K562 (cell line): ENCODE measurements at regions not wholly inside any gene's neighbourhood (a gene's known extent, or its start where the extent isn't known, plus 50 kb on each side); places are given as distances from the start of the nearest gene placed in this dataset.

Source experiments
- ARID3A ChIP-seq: IDR thresholded peaks from 2 replicates; pipeline ENCODE4 v1.6.1; 2012; ENCODE audit warnings: low read depth, low read length, improper control_type of control experiment, borderline replicate concordance
- ATF2 ChIP-seq: sonication (generic); formaldehyde crosslinking; IDR thresholded peaks from 2 replicates; pipeline ENCODE4 v1.8.1; 2022; ENCODE audit warnings: missing genetic modification reagents
- CREB1 ChIP-seq, 2 experiments: sonication (generic) in 1 of 2; formaldehyde crosslinking in 1 of 2; IDR thresholded peaks; 2 replicates each; pipeline versions ENCODE4 v1.6.1 to v1.8.0; 2012 to 2022; ENCODE audit warnings: inconsistent platforms in 1 of 2, mild to moderate bottlenecking in 1 of 2, missing genetic modification reagents in 1 of 2, moderate library complexity in 1 of 2
- CTCF ChIP-seq, 3 experiments: IDR thresholded peaks in 2 of 3; conservative IDR thresholded peaks in 1 of 3; 2 replicates each; pipeline ENCODE4 v1.5.1; 2011 to 2012; ENCODE audit warnings: low read length in 3 of 3, mild to moderate bottlenecking in 3 of 3, control low read depth in 2 of 3, improper control_type of control experiment in 1 of 3, inconsistent platforms in 1 of 3, low read depth in 1 of 3, mixed read lengths in 1 of 3, moderate library complexity in 1 of 3; ENCODE audit not compliant: insufficient read depth in 2 of 3
- EZH2 ChIP-seq: IDR thresholded peaks from 2 replicates; pipeline ENCODE4 v1.6.1; 2012; ENCODE audit warnings: low read depth, mild to moderate bottlenecking, inconsistent platforms, low read length, borderline replicate concordance
- FIP1L1 ChIP-seq: fragments of 200-400 bp; formaldehyde crosslinking; IDR thresholded peaks from 2 replicates; pipeline ENCODE4 v1.6.1; 2018; ENCODE audit warnings: mild to moderate bottlenecking, low read depth, low read length; ENCODE audit not compliant: poor library complexity, severe bottlenecking
- FOXK2 ChIP-seq, 2 experiments: fragments of 450-650 bp; IDR thresholded peaks in 1 of 2; conservative IDR thresholded peaks in 1 of 2; 2 replicates each; pipeline ENCODE4 v1.6.1; 2016; ENCODE audit warnings: low read depth in 2 of 2, mild to moderate bottlenecking in 1 of 2
- KHSRP ChIP-seq: fragments of 450-650 bp; IDR thresholded peaks from 2 replicates; pipeline ENCODE4 v1.6.1; 2017
- PHF20 ChIP-seq: fragments of 450-650 bp; IDR thresholded peaks from 2 replicates; pipeline ENCODE4 v1.6.1; 2018; ENCODE audit not compliant: partially characterized antibody
- POLR2AphosphoS5 ChIP-seq: IDR thresholded peaks from 2 replicates; pipeline ENCODE4 v1.6.1; 2011; ENCODE audit warnings: mild to moderate bottlenecking, low read depth, low read length, moderate library complexity; ENCODE audit not compliant: control insufficient read depth, insufficient read depth
- TAF1 ChIP-seq: IDR thresholded peaks from 2 replicates; pipeline ENCODE4 v1.6.1; 2011; ENCODE audit warnings: mild to moderate bottlenecking, low read length, moderate library complexity; ENCODE audit not compliant: insufficient read depth, control insufficient read depth, severe bottlenecking; ENCODE audit errors: extremely low read depth
- TCF15 ChIP-seq: fragments of 250-450 bp; sonication (Bioruptor Pico); IDR thresholded peaks from 2 replicates; pipeline ENCODE4 v1.8.0; 2022; ENCODE audit warnings: moderate library complexity, mild to moderate bottlenecking, inconsistent platforms
- TF ChIP-seq, protein P1 (sequence below), 2 experiments: IDR thresholded peaks; 2 replicates each; pipeline ENCODE4 v1.6.1; 2012; ENCODE audit warnings: improper control_type of control experiment in 2 of 2, low read depth in 2 of 2, low read length in 2 of 2, borderline replicate concordance in 1 of 2
- TF ChIP-seq, protein P2 (sequence below), 2 experiments: fragments of 450-650 bp; formaldehyde crosslinking in 1 of 2; IDR thresholded peaks; 2 replicates each; pipeline versions ENCODE4 v1.4.0 to v1.6.1; 2014 to 2020; ENCODE audit warnings: mild to moderate bottlenecking in 2 of 2, borderline replicate concordance in 1 of 2, low read depth in 1 of 2

GRCh38 chr2:111716905-111717775 is 166.9 kb downstream of the ANAPC1 start:
- TF ChIP-seq KHSRP, result no peak
- TF ChIP-seq, protein P1, sequence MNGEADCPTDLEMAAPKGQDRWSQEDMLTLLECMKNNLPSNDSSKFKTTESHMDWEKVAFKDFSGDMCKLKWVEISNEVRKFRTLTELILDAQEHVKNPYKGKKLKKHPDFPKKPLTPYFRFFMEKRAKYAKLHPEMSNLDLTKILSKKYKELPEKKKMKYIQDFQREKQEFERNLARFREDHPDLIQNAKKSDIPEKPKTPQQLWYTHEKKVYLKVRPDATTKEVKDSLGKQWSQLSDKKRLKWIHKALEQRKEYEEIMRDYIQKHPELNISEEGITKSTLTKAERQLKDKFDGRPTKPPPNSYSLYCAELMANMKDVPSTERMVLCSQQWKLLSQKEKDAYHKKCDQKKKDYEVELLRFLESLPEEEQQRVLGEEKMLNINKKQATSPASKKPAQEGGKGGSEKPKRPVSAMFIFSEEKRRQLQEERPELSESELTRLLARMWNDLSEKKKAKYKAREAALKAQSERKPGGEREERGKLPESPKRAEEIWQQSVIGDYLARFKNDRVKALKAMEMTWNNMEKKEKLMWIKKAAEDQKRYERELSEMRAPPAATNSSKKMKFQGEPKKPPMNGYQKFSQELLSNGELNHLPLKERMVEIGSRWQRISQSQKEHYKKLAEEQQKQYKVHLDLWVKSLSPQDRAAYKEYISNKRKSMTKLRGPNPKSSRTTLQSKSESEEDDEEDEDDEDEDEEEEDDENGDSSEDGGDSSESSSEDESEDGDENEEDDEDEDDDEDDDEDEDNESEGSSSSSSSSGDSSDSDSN (IDR thresholded peaks at IDR 0.05; ENCODE audit: borderline replicate concordance in 1 of 2, low read depth in 2 of 2, low read length in 2 of 2), result no peak
- no peak for TF ChIP-seq CTCF (IDR thresholded peaks at IDR 0.05 in 2 of 3, conservative IDR thresholded peaks at IDR 0.05 in 1 of 3; ENCODE audit: insufficient read depth in 2 of 3, low read depth in 1 of 3, low read length in 3 of 3)
- no peak for TF ChIP-seq EZH2
- TF ChIP-seq, protein P2, sequence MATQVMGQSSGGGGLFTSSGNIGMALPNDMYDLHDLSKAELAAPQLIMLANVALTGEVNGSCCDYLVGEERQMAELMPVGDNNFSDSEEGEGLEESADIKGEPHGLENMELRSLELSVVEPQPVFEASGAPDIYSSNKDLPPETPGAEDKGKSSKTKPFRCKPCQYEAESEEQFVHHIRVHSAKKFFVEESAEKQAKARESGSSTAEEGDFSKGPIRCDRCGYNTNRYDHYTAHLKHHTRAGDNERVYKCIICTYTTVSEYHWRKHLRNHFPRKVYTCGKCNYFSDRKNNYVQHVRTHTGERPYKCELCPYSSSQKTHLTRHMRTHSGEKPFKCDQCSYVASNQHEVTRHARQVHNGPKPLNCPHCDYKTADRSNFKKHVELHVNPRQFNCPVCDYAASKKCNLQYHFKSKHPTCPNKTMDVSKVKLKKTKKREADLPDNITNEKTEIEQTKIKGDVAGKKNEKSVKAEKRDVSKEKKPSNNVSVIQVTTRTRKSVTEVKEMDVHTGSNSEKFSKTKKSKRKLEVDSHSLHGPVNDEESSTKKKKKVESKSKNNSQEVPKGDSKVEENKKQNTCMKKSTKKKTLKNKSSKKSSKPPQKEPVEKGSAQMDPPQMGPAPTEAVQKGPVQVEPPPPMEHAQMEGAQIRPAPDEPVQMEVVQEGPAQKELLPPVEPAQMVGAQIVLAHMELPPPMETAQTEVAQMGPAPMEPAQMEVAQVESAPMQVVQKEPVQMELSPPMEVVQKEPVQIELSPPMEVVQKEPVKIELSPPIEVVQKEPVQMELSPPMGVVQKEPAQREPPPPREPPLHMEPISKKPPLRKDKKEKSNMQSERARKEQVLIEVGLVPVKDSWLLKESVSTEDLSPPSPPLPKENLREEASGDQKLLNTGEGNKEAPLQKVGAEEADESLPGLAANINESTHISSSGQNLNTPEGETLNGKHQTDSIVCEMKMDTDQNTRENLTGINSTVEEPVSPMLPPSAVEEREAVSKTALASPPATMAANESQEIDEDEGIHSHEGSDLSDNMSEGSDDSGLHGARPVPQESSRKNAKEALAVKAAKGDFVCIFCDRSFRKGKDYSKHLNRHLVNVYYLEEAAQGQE (IDR thresholded peaks at IDR 0.05; ENCODE audit: borderline replicate concordance), result no peak
- TF ChIP-seq, protein P2 (CRISPR knock-in tag; IDR thresholded peaks at IDR 0.05; ENCODE audit: low read depth), result no peak
- no peak for TF ChIP-seq FIP1L1
- no peak for TF ChIP-seq ARID3A
- no peak for TF ChIP-seq TCF15 (CRISPR knock-in tag)
- TF ChIP-seq ATF2 (CRISPR knock-in tag), result no peak
- TF ChIP-seq POLR2AphosphoS5, result no peak
- no peak for TF ChIP-seq TAF1
- TF ChIP-seq CREB1 (IDR thresholded peaks at IDR 0.05), result no peak
- no peak for TF ChIP-seq CREB1 (CRISPR knock-in tag; IDR thresholded peaks at IDR 0.05)
- no peak for TF ChIP-seq FOXK2 (conservative IDR thresholded peaks at IDR 0.05 in 1 of 2, IDR thresholded peaks at IDR 0.05 in 1 of 2; ENCODE audit: low read depth in 2 of 2)
- TF ChIP-seq PHF20, result no peak
